Kidney tubule cell (primary cell): ENCODE measurements at regions not wholly inside any gene's neighbourhood (a gene's known extent, or its start where the extent isn't known, plus 50 kb on each side); places are given as distances from the start of the nearest gene placed in this dataset.

Source experiments
- DNase-seq: peaks from one replicate; pipeline ENCODE4 v3.0.0-alpha.2; 2018; ENCODE audit warnings: low spot score

GRCh38 chr15:62469874-62470688, 305.0 kb upstream of the C2CD4B start:
- peak; percentile 85 for DNase-seq

GRCh38 chr15:62472616-62473299, 307.7 kb upstream of the C2CD4B start:
- DNase-seq, result peak; percentile 43

GRCh38 chr15:62474021-62474770, 309.1 kb upstream of the C2CD4B start:
- no peak for DNase-seq

GRCh38 chr15:62474771-62475124, 309.7 kb upstream of the C2CD4B start:
- DNase-seq, result peak; percentile 28

GRCh38 chr15:62475591-62475990, 310.5 kb upstream of the C2CD4B start:
- DNase-seq, result no peak

- DNase-seq, result no peak
These were observed 311.1 kb upstream of the C2CD4B start for GRCh38 chr15:62476163-62476562.

- no peak for DNase-seq
These were observed 312.8 kb upstream of the C2CD4B start for GRCh38 chr15:62477929-62478328.

- peak; percentile 10 for DNase-seq
These were observed 317.8 kb upstream of the C2CD4B start for GRCh38 chr15:62482785-62483429.

- DNase-seq, result no peak
These were observed 318.7 kb upstream of the C2CD4B start for GRCh38 chr15:62483814-62484213.

GRCh38 chr15:62485170-62485720, 320.2 kb upstream of the C2CD4B start:
- no peak for DNase-seq

GRCh38 chr15:62486041-62486440, 321.0 kb upstream of the C2CD4B start:
- no peak for DNase-seq

GRCh38 chr15:62488387-62488786, 323.3 kb upstream of the C2CD4B start:
- DNase-seq, result no peak

GRCh38 chr15:62491642-62492041, 326.6 kb upstream of the C2CD4B start:
- DNase-seq, result no peak

GRCh38 chr15:62492900-62493299, 327.8 kb upstream of the C2CD4B start:
- no peak for DNase-seq

- DNase-seq, result no peak
These were observed 329.1 kb upstream of the C2CD4B start for GRCh38 chr15:62494197-62494596.

- peak; percentile 27 for DNase-seq
These were observed 330.9 kb upstream of the C2CD4B start for GRCh38 chr15:62495670-62496614.

GRCh38 chr15:62497356-62497755, 332.3 kb upstream of the C2CD4B start:
- DNase-seq, result no peak

GRCh38 chr15:62498278-62498677, 333.2 kb upstream of the C2CD4B start:
- DNase-seq, result no peak

GRCh38 chr15:62498712-62499111, 333.6 kb upstream of the C2CD4B start:
- DNase-seq, result no peak

- DNase-seq, result no peak
These were observed 335.2 kb upstream of the C2CD4B start for GRCh38 chr15:62500325-62500724.

- DNase-seq, result no peak
These were observed 337.4 kb upstream of the C2CD4B start for GRCh38 chr15:62502451-62502850.
